Stimulated activated CD8-positive, alpha-beta memory T cell treated with anti-CD3 and anti-CD28 coated beads, Interleukin-7, amount 100 ng/mL, for 24 hours (primary cell): ENCODE measurements at regions not wholly inside any gene's neighbourhood (a gene's known extent, or its start where the extent isn't known, plus 50 kb on each side); places are given as distances from the start of the nearest gene placed in this dataset.

ENCODE experiments used
- DNase-seq: peaks from one replicate; pipeline ENCODE4 v3.0.0-alpha.2; 2020; ENCODE audit warnings: low read depth

DNA sequence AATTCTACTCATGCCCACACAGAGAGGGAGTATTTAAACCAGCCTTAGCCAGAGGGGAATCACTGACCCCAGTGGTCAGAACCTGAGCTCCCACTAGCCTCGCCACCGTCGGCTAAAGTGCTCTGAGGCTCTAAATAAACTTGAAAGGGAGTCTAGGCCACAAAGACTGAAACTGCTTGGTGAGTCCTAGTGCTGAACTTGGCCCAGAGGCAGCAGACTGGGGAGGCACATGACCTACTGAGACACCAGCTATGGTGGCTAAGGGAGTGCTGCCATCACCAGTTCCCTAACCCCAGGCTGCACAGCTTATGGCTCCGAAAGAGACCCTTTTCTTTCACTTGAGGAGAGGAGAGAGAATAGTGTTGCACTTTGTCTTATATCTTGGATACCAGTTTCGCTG, 1542.8 kb downstream of the KCNT2 start:
- no peak for DNase-seq

DNA sequence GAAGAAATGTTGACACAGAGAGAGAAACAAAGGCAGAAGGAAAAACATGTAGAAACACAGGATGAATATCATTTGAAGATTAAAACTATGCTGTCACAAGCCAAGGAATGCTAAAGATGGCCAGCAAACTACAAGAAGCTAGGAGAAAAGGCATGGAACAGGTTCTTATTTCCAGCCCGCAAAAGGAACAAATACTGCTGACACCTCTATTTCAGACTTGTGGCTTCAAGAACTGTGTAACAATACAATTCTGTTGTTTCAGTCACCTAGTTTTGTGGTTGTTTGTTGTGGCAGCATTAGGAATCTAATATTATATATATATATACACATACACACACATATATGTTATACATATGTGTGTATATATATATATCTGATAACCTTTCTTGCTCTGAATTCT, 1543.9 kb downstream of the KCNT2 start:
- DNase-seq: no peak

DNA sequence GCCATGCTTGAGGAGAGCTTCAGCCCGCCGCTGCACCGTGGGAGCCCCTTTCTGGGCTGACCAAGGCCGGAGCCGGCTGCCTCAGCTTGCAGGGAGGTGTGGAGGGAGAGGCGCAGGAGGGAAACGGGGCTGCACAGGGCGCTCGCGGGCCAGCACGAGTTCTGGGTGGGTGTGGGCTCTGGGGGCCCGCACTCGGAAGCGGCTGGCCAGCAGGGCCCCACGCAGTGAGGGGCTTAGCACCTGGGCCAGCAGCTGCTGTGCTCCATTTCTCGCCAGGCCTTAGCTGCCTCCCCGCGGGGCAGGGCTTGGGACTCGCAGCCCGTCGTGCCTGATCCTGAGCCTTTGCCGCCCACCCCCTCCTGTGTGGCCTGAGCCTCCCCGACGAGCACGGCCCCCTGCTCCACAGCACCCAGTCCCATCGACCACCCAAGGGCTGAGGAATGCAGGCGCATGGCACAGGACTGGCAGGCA, 1554.0 kb downstream of the KCNT2 start:
- DNase-seq: no peak

GRCh38 chr1:195053478-195053877, 1554.8 kb downstream of the KCNT2 start:
- no peak for DNase-seq

DNA sequence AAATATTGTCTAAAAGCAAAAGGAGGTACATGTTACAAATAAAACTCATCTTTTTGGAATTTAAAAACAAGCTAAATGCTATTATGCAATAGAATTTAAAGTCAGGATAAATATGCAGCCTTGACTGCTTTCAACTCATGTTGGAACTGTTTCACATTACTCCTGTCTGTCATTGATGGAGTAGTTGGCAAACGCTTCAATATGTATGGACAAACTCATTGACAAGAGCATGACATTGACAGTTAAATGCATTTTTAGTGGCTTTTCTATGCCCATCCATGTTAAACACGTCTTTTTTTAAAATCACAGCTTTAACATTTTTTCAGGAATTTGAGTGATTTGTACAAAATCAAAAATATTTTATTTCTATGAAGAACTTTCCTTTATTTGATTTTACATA, 1560.5 kb downstream of the KCNT2 start:
- DNase-seq: no peak

- no peak for DNase-seq
Observed at GRCh38 chr1:195045072-195045471, 1563.2 kb downstream of the KCNT2 start.

DNA sequence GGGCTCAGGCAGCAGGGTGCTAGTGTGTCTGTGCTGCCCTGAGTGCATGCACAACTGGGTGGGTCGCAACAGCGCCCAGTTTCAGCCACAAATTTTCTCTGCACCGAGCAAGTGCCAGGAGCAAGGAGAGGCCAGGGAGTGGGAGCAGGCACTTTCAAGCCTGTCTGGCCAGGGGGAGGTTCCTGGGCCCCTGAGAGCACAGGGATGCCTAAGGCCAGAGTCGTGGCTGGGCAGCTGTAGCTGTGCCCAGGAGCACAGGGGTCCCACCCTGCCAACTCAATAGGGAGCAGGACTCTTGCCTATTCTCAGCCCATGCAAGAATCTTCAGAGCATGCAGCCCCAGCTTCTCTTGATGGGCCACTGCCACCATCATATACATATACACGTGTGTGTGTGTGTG, 1577.4 kb downstream of the KCNT2 start:
- DNase-seq: no peak

DNA sequence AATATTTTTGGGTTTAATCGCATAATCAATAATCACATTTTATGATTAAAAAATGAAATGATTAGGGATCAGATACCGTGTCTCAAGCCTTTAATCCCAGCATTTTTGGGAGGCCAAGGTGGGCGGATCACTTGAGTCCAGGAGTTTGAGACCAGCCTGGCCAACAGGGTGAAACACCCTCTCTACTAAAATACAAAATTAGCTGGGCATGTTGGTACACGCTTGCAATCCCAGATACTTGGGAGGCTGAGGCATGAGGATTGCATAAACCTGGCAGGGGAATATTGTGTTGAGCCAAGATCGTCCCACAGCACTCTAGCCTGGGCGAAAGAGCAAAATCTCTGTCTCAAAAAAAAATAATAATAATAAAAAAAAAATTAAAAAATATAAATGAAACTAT, 1581.4 kb downstream of the KCNT2 start:
- no peak for DNase-seq

DNA sequence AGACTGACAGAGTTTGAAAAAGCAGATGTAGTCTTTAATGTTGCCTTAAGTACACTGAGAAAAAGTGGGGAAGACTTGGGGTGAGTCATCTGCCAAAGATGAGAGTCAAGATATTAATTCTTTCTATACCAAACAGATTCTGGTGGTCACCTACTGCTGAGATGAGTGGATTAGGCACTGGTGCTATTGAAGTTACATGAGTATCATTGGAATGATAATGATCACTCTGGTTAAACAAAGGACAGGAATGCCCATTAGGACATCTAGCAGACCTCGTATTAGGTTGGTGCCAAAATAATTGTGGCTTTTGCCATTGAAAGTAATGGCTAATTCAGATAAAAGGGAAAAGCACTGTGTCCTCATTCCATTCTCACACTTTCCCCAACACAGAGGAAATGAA, 1588.9 kb downstream of the KCNT2 start:
- no peak for DNase-seq

DNA sequence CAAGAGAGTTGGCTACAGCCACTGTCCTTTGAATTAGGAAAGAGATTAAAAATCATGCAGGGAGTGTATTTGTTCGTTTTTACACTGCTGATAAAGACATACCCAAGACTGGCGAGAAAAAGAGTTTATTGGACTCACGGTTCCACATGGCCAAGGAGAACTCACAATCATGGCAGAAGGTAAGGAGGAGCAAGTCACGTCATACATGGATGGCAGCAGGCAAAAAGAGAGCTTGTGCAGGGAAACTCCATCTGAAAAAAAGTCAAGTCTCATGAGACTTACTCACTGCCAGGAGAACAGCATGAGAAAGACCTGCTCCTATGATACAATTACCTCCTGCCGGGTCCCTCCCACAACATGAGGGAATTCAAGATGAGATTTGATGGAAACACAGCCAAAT, 1595.2 kb downstream of the KCNT2 start:
- no peak for DNase-seq

DNA sequence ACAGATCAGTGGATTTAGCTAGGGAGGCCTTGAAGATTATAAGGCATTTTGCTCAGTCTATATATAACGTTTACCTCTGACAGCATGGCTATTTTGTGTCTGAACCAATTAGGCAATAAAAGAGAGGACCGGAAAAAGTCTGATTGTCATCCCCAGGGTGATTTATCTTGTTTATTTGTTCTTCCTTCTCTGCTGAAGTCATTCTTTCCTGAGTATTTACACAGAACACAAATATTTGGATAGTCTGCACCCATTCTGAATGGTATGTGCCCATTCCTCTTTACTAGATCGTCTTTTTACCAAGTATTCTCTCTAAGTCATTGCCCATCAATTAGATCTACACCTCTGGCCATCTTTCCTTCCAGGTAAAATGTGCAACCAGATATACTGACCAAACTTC, 1602.9 kb downstream of the KCNT2 start:
- DNase-seq: no peak

- no peak for DNase-seq
Observed at GRCh38 chr1:194990483-194990882, 1617.8 kb downstream of the KCNT2 start.

DNA sequence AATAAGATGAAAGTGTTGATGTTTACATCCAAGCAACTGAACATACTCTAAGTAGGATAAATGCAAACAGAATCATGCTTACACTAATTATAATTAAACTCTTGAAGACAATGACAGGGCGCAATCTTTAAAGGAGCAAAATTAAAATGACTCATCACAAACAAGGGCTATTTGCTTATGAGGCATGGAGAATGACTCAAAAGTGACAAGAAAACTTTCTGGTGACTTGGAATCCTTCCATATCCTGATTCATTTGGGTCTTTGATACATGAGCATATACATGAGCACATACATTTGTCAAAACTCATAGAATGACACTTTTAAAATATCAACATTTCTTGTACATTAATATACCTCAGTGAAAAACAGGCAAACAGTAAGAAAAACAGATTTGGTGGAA, 1632.3 kb downstream of the KCNT2 start:
- no peak for DNase-seq

GRCh38 chr1:194968916-194969315, 1639.3 kb downstream of the KCNT2 start:
- DNase-seq: no peak

- DNase-seq: no peak
Observed at GRCh38 chr1:194959795-194960194, 1648.4 kb downstream of the KCNT2 start.

GRCh38 chr1:194952171-194952570, 1656.1 kb downstream of the KCNT2 start:
- DNase-seq: no peak

- DNase-seq: no peak
Observed at GRCh38 chr1:194950584-194950983, 1657.7 kb downstream of the KCNT2 start.

DNA sequence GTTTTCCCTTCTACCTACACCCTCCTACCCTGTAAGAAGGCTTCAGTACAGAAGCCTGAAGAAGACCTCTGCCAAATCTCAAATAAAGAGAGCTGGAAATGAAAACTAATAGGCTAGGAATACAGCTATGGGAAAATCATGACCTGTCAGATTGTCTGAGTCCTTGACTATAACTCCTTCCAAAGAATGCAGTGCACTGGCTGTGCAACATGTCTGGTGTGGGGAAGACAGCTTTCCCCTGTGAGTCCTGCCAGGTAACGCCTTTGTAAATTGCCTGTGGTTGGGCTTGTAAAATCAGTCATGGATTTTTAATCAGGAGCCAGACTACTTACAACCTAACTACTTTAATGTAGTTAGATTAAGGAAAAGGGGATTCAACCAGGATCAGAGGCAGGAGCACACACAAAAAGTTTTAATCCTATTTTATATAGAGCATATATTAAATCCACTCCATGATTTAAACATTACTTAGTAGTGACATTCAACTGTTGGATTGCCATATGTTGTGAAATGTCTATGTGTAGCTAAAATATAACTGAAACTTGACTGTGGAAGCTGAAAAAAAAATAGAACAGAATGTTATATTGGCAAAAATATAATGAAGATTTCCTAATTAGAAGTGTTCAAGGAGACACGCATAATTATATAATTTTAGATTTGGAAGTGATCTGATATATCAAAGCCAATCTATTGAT, 1667.8 kb downstream of the KCNT2 start:
- DNase-seq: no peak

GRCh38 chr1:194935864-194936263, 1672.4 kb downstream of the KCNT2 start:
- DNase-seq: no peak

DNA sequence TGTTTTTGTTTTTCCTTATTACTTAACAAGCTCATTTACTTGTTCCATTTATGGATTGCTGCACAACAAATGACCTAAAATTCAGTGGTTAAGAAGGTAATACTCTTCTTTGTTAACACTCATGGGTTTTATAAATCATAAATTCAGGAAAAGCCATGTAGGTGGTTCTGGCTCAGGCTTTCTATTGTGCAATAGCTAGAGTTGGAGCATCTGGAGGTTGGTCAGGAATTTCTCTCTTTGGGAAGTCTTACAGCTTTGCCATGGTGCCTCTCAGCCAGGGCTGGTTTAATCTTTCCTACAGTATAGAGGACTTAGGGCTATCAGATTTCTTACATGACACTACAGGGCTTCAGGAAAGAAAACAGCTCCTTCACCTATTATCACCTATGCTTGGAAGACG, 1677.1 kb downstream of the KCNT2 start:
- no peak for DNase-seq

GRCh38 chr1:194930132-194930531, 1678.1 kb downstream of the KCNT2 start:
- DNase-seq: no peak

GRCh38 chr1:194929357-194929756, 1678.9 kb downstream of the KCNT2 start:
- DNase-seq: no peak

GRCh38 chr1:194919146-194919545, 1689.1 kb downstream of the KCNT2 start:
- no peak for DNase-seq

DNA sequence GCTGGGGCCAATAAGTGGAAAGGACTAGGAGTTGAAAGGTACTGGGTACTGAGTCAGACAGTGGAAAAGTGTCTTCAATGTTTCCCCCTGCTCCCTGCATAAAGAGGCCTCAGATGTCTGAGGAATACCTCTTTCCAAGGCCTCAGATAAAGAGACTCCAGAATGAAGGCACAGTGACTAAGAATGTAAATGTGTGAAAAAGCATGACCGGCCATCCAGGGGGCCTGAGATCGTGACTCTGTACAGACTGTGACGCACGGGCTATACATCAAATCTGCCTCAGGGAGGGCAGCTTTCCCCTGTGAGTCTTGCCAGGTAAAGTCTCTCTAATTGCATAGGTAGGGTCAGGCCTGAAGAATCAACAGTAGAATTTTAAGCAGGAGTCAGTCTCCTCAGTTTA, 1690.5 kb downstream of the KCNT2 start:
- no peak for DNase-seq

DNA sequence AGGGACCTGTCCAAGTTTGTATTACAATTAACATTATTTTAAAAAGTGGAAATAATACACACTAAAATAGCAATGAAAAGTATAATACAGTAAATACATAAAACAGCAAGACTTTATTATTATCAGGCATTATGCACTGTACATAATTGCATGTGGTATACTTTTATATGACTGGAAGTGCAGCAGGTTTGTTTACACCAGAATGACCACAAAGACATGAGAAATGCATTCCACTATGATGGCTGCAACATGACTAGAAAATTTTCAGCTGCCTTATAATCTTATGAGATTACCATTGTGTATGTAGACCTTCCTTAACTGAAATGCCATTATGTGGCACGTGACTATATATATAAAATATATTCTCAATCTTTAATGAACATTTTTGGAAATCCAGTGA, 1699.6 kb downstream of the KCNT2 start:
- no peak for DNase-seq
